NOMO-1 (cell line): ENCODE measurements at regions not wholly inside any gene's neighbourhood (a gene's known extent, or its start where the extent isn't known, plus 50 kb on each side); places are given as distances from the start of the nearest gene placed in this dataset.
A peak's percentile ranks its signal among the peaks of the same experiment; 100 is the strongest.

Experiments used
- DNase-seq, 2 experiments: peaks; one replicate each; lab custom pipeline; 2025; ENCODE audit not compliant: unreplicated experiment in 2 of 2; lab: John Stamatoyannopoulos, UW

DNA sequence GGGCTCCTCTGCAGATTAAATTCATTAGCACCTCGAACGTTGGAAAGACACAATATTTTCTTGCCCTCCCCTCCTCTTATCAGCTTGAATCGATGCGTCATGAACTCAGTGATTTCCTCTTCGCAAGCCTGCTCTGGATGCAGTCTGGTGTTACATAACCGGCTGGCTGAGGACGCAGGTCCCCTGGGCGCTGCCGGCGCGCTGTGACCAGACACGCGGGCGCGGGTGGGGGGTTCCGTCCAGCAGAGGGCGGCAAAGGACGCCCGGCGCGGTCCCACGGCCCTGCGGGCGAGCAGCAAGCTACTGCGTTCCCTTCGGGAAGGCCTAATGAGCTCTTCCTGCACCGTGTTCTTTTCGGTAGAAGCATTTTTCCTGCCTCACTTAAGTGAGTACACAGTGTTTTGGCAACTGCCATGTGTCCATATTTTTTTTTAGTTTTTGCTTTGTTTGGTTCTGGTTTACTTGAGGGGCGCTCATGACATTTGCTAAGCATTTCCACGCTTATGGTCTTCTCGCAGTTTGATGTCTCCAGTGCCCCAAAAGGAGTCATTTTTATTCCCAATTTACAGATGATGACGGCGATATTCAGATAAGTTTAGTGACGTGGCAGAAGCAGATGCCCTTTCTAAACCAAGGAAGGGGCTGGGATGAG is 112.2 kb upstream of the MBNL2 start:
- peak; percentile 87 to 88 for DNase-seq

DNA sequence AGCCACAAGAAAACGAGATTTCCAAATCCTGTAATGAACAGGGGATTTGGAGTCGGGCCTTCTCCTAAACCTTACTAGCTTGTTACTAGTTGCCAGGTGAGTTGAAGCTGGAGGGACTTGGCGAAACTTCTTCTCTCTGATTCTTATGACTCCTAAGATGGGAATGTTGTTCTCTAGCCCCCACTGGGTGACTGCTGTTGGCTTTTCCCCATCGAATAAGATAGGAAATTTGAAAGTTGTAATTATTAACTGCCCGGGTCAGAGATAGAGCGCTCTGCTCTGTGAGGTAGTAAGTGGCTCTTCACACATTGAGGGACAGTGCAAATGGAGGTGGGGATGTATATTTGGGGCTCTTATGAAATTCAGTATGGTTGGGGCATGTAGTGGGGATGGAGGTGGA is 111.2 kb upstream of the MBNL2 start:
- DNase-seq, result no peak

DNA sequence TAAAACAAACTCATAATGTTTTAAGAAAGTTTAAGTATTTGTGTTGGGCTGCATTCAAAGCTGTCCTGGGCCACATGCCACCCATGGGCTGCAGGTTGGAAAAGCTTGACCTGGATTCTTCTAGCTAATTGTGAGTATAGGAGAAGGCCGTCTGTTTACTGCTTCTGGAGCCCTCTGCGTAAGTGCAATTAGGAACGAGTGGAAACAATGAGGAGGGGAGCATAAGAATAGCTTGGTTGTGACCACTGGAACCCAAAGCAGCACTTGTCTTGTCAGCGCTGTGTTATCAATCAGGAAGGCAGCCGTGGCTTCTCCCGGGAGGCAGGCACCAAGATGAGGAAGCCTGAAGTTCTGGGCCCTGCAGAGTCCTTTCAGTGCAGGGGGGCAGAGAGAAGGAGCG is 110.4 kb upstream of the MBNL2 start:
- DNase-seq, result no peak

DNA sequence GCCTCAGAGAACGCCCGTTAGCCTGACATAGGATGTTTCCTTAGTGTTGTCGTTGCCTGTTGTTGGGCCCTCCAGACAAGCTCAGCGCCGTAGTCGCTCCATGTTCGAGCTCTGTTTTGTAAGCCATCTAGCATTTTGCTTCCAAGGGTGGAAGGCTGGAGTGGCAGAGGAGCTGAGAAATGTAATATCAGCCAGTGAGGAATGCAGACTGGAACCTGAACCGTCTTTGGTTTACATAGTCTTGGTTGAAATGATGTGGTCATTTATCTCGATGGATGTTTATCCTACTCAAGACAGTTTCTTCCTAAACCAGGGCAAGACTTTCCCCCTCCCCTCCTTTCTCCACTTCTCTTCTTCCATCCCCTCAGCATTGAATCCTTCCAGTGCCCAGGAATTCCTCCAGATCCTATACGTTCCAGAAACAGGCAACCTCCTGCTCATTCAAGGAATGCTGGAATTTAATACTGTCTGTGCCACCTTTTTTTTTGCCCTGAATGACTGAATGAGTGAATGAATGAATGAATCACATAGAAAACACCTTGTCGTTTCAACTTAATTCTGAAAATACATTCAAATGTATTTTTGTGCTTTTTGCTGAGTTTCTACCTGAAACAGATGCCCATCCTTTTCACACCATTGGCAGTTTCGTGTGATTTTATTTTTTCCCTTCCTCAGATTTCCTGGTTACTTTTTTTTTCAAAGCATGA is 109.5 kb upstream of the MBNL2 start:
- DNase-seq, result no peak

DNA sequence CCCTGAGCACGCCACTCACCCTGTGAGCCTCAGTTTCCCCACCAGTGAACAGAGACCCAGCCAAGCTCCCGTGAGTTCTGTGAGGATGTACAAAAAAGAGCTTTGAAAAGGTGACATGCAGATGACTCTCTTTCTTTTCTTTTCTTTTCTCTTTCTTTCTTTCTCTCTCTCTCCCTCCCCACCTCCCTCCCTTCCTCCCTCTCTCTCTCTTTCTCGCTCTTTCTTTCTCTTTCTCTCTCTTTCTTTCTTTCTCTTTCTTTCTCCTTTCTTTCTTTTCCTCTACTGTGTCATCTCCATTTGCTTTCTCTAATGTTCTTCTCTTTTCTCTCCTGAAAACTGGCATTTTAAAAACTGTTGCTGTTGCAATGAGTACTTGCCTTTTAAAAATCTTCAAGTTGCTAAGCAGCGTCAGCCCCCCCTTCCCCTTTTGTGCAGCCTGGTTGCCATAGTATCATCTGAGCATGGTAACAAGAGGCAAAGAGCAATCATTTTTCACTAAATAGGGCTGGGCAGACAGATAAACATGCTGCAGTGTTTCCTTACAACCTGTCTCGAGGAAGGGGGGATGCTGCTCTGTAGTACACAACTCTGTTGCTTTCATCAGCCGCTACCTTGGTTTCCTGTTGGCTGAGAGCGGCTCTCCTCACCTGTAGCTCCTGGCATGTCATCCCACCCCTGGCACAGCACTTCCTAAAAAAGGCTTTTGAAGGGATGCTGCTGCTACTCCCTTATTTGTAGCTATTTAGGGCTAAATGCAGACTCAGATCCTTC is 108.7 kb upstream of the MBNL2 start:
- peak; percentile 32 to 70 for DNase-seq

DNA sequence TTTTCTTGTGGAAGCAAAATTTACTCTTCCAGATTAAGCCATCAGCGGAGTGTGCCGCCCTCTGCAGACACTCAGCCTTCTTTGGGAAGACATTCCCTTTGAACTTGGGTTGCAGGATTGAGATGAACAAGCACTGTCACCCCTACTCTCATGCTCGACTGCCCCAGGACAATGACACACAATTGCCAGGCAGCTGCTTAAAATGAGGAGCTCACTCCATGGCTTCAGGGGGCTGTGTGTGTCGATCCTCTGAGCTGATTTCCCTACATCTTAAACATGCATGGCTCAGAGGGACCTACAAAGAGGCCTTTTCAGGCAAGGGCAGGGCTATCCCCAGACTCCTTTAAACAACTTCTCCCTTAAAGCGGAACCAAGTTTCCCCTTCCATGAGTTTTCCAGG is 107.5 kb upstream of the MBNL2 start:
- no peak for DNase-seq

DNA sequence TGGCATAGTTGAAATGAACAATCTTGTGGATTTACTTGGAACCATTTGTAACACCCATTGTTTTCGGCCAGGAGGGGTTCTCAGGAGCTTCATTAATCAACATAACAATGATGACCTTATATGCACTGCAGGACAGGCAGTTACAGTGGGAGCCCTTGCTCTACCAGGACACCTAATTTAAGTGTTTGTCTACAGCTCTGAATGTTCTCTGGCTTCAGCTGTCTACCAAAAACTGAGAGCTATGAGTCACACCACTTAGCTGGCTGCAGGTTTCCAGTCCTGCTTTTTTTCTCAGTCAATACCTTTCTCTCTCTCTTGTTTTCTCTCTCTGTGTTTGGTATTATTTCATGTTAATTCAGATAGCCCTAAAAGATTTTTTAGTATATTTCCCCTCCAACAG is 105.4 kb upstream of the MBNL2 start:
- DNase-seq, result no peak

DNA sequence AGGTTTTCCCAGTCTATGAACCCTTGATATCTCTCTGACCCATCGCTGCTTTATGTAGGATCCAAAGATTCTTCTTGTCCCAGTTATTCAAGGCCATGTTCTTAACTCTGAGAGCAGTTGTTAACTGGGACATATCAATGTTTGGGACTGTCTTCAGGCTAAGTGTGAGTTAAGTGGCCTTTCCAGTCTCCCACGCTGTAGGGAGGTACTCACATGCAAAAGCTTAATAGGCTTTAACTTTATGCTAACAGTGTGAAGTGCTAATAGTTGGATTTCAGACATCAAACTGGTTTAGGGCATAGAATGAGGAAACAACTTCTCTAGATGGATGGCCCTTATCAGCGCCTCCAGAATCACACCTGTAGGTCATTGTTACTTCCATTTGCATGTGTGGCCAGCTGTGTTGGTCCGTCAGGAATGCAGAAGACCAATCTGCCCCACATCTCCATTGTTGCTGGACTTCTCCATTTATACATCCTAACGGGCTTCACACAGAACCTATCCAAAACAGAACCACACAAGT is 104.7 kb upstream of the MBNL2 start:
- DNase-seq, result no peak

DNA sequence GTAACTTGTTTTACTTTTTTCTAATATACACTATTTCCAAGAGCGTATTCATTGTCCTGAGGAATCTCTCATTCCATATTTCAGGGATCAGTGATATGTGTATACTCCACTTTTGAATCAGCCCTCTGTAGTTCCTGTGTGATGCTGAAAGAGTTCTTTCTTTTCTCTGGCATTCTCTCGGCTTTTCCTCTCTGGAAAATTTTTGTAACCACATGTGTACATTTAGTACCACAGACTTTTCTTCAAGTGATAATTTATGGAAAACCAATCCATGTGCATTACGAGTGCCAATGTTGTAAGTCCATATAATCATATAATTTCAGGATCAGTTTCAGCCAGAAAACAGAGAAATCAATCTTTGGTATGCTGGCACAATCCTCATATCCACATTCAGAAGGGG is 102.2 kb upstream of the MBNL2 start:
- no peak for DNase-seq

DNA sequence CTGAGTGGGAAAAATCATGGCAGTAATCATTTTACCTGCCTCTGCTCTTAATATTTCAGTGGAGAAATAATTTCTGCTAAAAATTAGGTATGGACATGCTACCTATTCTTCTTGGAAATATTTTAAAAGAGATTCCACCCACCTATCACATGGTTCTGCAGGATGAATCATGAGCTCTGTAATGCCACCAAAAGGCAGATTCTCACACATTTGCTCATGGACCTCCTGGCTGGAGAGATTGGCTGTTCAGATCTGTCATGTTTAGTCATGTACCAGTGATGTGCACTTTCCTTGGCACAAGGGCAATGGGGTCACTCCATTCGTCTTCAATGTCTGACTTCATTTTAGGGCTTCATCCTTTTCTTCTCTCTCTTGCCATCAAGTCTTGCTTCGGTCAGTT is 101.8 kb upstream of the MBNL2 start:
- no peak for DNase-seq

DNA sequence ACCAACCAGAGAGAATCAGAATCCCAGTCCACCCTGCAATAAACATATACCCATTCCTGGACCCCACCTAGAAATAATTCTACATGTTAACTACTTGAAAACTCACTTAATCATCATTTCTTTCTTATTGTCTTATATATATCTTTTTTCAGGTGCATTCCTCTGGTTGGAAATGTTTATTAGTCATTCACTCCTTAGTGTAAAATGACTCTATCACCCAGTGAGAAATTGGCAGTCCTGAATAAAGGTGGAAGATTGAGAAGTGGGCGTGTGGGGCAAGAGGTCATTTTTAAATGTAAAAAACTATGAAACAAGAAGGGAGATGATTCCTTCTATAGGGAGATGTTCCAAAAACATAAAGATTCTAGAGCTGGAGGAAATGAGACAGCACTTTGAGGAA is 101.2 kb upstream of the MBNL2 start:
- DNase-seq, result no peak

DNA sequence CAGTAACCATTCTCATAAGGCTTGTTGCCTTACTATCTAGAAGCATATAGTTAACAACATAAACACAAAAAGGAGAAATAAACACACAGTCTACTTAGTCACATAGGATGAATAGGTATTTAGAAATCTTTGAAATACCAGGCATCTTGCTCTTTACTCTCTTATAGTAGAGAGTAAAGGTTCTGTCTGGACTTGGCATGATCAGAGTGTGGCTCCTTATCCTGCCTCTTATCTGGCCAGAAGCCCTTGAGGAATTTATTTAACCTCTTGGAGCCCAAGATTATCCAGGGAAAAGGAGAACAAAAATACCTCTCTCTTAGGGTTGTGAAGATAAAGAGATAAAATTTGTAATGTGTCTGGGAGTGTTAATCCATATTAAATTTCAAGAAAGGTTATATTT is 100.2 kb upstream of the MBNL2 start:
- no peak for DNase-seq

DNA sequence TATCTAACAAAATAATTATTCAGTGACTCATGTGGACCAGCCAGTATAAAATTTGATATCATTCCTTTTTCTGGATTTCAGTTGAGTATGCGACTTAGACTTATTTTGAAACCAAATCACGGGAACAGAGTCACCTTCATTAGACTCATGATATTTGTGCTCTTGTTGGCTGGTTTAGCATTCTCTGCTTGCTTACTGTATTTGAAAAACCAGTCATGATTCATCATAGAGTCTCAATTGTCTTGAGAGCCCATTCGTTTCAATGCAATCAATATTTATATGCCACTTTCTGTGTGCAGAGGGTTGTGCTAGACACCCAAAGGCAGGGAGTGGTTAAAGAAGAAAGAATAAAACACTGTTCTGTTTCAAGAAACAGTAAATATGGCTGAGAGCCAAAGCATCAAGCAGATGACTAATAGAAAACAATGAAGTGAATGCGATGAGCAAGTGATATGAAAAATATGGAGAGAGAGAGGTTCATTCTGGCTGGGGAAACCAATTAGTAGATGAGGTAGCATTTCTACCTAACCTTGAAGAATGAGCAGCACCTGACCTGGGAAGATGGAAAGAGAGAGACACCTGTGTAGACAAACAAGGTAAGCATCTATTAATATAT is 99.6 kb upstream of the MBNL2 start:
- DNase-seq, result no peak

DNA sequence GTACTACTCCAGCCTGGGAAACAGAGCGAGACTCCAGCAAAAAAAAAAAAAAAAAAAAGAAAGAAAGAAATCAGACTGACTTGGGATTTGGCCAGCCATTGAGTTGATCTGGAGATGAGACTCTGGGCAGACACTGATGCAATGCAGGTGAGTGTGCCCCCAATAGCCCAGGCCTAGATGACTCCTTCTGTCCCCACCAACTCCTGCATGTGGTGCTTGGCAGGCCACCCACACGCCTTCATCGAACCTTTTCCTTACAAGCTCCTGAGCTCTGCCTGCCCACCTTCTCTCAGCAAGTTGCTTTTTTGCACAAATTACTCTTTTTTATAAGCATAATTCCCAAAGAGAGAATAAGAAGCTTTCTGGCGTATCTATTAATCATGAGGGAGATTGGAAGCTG is 97.9 kb upstream of the MBNL2 start:
- DNase-seq, result no peak

DNA sequence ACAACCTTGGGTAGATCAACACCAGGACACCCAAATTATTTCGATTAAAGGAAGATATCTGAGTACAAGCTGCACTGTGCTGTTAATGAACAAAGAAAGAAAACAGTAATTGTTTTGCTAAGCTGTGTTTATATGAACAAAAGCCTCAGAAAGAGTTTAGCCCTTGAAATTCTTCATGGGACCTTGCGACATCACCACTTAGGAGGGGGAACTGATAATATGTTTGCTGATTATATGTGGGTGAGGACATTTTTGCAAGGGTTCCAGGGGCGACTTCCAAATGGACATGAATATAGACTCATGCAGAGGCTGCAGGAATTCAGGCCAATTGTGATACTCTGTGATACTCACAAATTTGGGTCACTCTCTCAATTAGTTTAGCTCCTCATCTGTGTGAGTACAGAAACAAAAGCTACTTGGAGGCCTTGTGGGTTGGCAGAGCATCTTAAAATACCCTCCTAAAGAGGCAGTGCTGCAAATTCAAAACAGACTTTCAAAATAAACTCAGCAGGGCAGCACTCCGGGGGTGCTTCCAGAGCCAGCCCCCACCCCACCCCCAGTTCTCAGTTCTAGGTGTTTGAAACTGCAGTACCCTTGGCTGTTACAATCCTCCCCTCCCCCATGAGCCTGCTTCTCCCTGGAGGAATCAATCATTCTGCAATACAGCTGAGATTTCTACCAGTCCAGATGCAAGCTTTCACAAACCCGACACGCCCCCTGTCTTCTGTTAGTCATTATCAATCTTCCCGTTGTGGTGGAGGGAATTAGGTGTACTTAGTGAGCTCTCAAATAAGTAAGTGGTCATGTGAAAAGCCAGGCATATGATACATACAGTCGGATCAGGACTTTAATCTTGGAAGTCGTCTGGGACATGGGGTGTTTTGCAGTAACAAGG is 97.0 kb upstream of the MBNL2 start:
- DNase-seq, result peak; percentile 44 to 74

DNA sequence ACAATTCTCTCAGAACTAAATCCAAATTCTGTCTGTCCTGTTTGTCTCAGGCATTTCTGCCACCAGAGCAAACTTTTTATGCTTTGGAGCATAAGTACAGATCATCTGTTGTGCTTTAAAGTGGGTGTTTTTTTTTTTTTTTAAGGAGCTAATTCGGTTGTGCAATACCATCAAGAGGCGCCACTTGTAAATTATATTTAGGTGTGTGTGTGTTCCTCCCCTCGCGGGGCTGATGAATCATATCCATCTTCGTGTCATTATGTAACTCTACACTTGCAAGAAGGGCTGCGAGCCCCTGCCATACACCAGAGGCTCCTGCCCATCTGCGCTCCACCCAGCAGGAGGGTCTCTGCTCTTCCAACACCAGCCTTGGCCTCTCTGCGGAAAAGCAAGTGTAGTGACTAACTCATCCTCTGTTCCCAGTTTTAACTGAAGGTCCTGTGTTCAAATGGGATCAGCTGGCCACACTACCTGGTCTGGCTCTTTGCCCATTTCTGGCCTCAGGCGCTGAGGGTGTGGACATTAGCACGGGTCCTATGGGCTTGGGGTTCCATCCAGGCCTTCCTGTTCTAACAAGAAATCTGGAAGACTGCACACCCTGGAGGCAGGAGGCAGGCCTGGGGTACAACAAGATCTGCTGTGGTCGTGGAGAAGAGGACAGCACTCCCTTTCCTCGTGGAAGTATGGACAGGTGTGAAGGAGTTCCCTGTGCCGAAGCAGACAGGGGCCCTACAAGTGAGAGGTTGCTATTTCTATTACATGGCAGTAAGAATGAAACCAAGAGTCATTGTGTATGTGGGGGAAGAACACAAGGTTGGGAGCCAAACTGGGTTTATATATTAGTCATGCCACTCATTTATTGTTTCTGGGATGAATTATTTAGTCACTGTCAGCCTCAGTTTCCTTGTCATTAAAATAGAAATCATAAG is 96.1 kb upstream of the MBNL2 start:
- peak; percentile 71 to 83 for DNase-seq

DNA sequence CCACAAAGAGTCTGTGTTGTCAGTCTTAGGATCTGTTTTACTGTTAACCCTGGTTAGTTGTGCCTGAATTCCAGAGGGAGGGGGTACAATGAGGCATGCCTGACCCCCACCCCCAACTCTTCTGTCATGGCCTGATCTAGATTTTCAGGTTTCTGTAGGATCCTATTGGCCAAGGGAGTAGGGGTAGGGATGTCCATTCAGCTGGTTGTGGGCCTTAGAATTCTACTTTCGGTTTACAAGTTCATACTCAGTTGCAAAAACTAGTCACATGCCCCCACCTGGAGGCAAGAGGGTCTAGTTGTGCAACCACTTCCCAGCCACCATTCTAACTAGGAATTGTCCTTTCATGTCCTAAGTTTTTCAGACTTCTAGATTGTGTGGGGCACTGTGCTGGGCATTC is 94.3 kb upstream of the MBNL2 start:
- peak; percentile 21 to 31 for DNase-seq

DNA sequence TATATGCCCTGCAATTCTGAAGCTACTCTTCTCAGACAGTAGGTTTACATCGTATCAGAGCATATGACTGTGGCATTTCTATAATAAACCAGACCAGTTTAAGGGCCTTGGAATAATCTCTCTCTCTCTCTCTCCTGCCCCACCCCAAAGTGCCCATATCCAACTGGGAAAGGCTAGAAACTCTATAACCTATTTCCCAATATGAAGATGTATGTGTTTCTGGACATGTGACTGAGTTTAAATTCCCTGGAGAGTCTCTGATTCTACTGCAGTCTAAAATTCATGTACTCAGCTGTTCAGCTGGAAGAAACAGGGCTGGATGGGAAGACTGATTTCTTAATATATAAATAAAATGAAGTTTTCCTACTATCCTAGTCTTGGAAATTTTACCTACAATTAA is 91.9 kb upstream of the MBNL2 start:
- DNase-seq, result no peak

DNA sequence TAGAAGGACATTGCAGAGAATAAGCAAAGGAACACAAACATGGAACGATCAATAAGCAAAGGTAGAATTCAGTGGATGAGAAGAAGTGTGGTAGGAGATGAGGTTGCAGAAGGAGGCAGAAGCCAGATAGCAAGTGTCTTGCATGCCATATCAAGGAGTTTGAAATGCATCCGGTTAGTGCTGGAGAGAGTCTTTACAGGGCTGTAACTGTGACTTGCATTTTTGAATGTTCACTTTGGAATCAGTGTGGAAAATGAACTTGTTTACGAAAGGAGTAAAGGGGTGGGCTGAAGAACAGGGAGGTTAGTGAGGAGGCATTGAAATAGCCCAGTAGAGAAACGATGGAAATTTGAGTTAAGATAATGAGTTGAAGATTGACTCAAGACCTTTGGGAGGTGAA is 90.7 kb upstream of the MBNL2 start:
- DNase-seq, result no peak
